GM18907 (cell line): ENCODE measurements at regions not wholly inside any gene's neighbourhood (a gene's known extent, or its start where the extent isn't known, plus 50 kb on each side); places are given as distances from the start of the nearest gene placed in this dataset.

ENCODE experiments used
- ATAC-seq: cut with Tn5 transposase; IDR thresholded peaks from one replicate; pipeline ENCODE4 v1.9.1; 2021; ENCODE audit warnings: mild to moderate bottlenecking, moderate library complexity; ENCODE audit not compliant: unreplicated experiment

GRCh38 chr13:34588362-34588761, 353.7 kb upstream of the NBEA start:
- ATAC-seq, result no peak

GRCh38 chr13:34589581-34589980, 352.5 kb upstream of the NBEA start:
- ATAC-seq, result no peak

- ATAC-seq, result no peak
These were observed 350.9 kb upstream of the NBEA start for GRCh38 chr13:34591129-34591528.

- no peak for ATAC-seq
These were observed 350.1 kb upstream of the NBEA start for GRCh38 chr13:34591900-34592529.

GRCh38 chr13:34593658-34594057, 348.4 kb upstream of the NBEA start:
- no peak for ATAC-seq

- no peak for ATAC-seq
These were observed 347.6 kb upstream of the NBEA start for GRCh38 chr13:34594507-34594906.

- no peak for ATAC-seq
These were observed 333.7 kb upstream of the NBEA start for GRCh38 chr13:34608331-34608730.

- no peak for ATAC-seq
These were observed 330.4 kb upstream of the NBEA start for GRCh38 chr13:34611671-34612070.

GRCh38 chr13:34617473-34618083, 324.5 kb upstream of the NBEA start:
- ATAC-seq, result no peak

- ATAC-seq, result no peak
These were observed 323.4 kb upstream of the NBEA start for GRCh38 chr13:34618654-34619053.

- no peak for ATAC-seq
These were observed 322.7 kb upstream of the NBEA start for GRCh38 chr13:34619326-34619725.

GRCh38 chr13:34620074-34620850, 321.8 kb upstream of the NBEA start:
- ATAC-seq, result no peak

GRCh38 chr13:34620862-34621261, 321.2 kb upstream of the NBEA start:
- no peak for ATAC-seq

GRCh38 chr13:34623331-34623730, 318.7 kb upstream of the NBEA start:
- ATAC-seq, result no peak

GRCh38 chr13:34627509-34628208, 314.4 kb upstream of the NBEA start:
- ATAC-seq, result no peak

GRCh38 chr13:34628209-34628682, 313.8 kb upstream of the NBEA start:
- no peak for ATAC-seq

- ATAC-seq, result no peak
These were observed 307.6 kb upstream of the NBEA start for GRCh38 chr13:34634448-34634847.

GRCh38 chr13:34637138-34637537, 304.9 kb upstream of the NBEA start:
- no peak for ATAC-seq

- ATAC-seq, result no peak
These were observed 304.4 kb upstream of the NBEA start for GRCh38 chr13:34637636-34638035.

GRCh38 chr13:34638897-34639296, 303.2 kb upstream of the NBEA start:
- ATAC-seq, result no peak

- ATAC-seq, result no peak
These were observed 301.7 kb upstream of the NBEA start for GRCh38 chr13:34640179-34640992.
